ENCODE measurements at regions not wholly inside any gene's neighbourhood (a gene's known extent, or its start where the extent isn't known, plus 50 kb on each side); places are given as distances from the start of the nearest gene placed in this dataset.

DNA sequence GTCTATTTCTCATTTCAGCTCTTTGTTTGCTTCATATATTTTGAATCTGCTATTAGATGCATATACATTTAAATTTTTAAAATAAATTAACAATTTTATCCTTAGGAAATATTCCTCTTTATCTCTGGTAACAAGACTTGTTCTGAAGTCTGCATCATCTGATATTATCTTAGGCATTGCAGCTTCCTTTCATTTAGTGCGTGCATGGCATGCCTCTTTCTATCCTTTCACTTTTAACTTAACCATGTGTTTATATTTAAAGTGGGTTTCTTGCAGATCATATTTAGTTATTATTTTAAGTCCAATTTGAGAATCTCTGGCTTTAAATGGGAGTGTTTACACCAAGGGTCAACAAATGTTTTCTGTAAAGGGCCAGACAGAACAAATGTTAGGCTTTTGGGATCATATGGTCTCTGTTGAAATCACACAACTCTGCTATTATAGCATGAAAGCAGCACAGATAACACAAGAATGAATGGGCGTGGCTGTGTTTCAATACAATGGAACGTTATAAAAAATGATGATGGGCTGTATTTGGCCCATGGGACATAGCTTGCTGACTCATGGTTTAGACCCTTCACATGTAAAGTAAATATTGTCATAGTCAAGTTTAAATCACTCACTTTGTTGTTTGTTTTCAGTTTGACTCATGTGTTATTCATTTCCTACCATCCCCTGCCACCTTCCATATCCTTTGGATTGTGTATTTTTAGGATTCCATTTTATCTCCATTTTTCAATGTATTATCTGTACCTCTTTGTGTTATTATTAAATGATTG is 83.9 kb upstream of the SNX19 start:
- TF ChIP-seq CTCF (IDR thresholded peaks at IDR 0.05; ENCODE audit: low read depth, low read length) (no peak), EZH2phosphoT487 (IDR thresholded peaks at IDR 0.05; ENCODE audit: low read depth) (no peak)
- H2AFZ ChIP-seq (ENCODE audit: low read depth, low read length), result no peak overlapping the region
- no peaks in the 10 kb centered on the region; the same call in 1 of the 2 replicates for H3K27me3 ChIP-seq (ENCODE audit: low read depth, low read length)
- H3K9me3 ChIP-seq (ENCODE audit: insufficient read depth, low read length), result no peaks in the 10 kb centered on the region
- H3K36me3 ChIP-seq (replicated peaks; ENCODE audit: low read depth, low read length), result no peaks in the 10 kb centered on the region
- no peaks in the 10 kb centered on the region for H4K20me1 ChIP-seq (ENCODE audit: insufficient read depth, low read length)
- H3K4me3 ChIP-seq (ENCODE audit: low read length), result no peak overlapping the region
- no peak overlapping the region for H3K27ac ChIP-seq (ENCODE audit: low read length)
- no peaks in the 10 kb centered on the region for H3K4me1 ChIP-seq (ENCODE audit: low read length)
- H3K79me2 ChIP-seq (ENCODE audit: low read length), result no peaks in the 10 kb centered on the region
- no peak overlapping the region for H3K9ac ChIP-seq (ENCODE audit: low read length)
- no peak overlapping the region for H3K4me2 ChIP-seq (ENCODE audit: low read length)

- Histone ChIP-seq H4K20me1 (ENCODE audit: insufficient read depth, low read length) (no peaks in the 10 kb centered on the region), H2AFZ (ENCODE audit: low read depth, low read length) (no peak overlapping the region), H3K4me2 (ENCODE audit: low read length) (no peak overlapping the region), H3K79me2 (ENCODE audit: low read length) (no peaks in the 10 kb centered on the region), H3K9me3 (ENCODE audit: insufficient read depth, low read length) (no peaks in the 10 kb centered on the region), H3K36me3 (replicated peaks; ENCODE audit: low read depth, low read length) (no peaks in the 10 kb centered on the region), H3K27ac (ENCODE audit: low read length) (no peak overlapping the region), H3K27me3 (ENCODE audit: low read depth, low read length) (0 out of 2 replicates have a peak, but pooled peaks cover 3% of the 10 kb centered on the region), H3K9ac (ENCODE audit: low read length) (no peak overlapping the region), H3K4me3 (ENCODE audit: low read length) (no peak overlapping the region), H3K4me1 (ENCODE audit: low read length) (no peaks in the 10 kb centered on the region)
- TF ChIP-seq EZH2phosphoT487 (IDR thresholded peaks at IDR 0.05; ENCODE audit: low read depth), result no peak
- TF ChIP-seq CTCF (IDR thresholded peaks at IDR 0.05; ENCODE audit: low read depth, low read length), result no peak
These were observed 85.9 kb upstream of the SNX19 start for GRCh38 chr11:131002145-131002544.

- TF ChIP-seq EZH2phosphoT487 (IDR thresholded peaks at IDR 0.05; ENCODE audit: low read depth) (no peak), CTCF (IDR thresholded peaks at IDR 0.05; ENCODE audit: low read depth, low read length) (no peak)
- H3K9ac ChIP-seq (ENCODE audit: low read length), result no peak overlapping the region
These were observed 89.5 kb upstream of the SNX19 start for GRCh38 chr11:131005829-131006228.

DNA sequence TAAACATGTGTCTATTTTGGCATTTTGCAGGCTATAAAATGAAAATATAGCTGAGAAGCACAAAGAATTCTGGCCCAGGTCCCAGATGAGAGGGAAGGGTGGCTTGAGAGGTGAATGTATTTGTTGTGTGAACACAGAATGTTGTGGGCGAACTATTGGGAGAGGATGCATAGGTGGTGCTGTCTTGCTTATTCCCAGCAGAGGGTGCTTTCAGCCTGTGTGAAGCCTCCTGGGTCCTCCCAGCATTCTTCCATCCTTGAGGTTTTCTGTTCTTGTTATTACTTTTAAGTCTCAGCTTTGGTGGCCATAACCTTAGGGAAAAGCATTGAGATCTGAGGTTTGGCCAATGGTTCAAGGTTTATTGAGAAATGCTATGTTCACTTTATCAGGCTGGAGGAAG is 108.7 kb upstream of the SNX19 start:
- H3K27me3 ChIP-seq (ENCODE audit: low read depth, low read length), result peaks cover 32% of the 10 kb centered on the region
- no peak overlapping the region for H2AFZ ChIP-seq (ENCODE audit: low read depth, low read length)
- H3K4me2 ChIP-seq (ENCODE audit: low read length), result peak overlapping the region; percentile 39; the same call in 1 of the 2 replicates
- H3K4me1 ChIP-seq (ENCODE audit: low read length), result peaks cover 15% of the 10 kb centered on the region
- no peaks in the 10 kb centered on the region for H3K79me2 ChIP-seq (ENCODE audit: low read length)
- H3K27ac ChIP-seq (ENCODE audit: low read length), result no peak overlapping the region
- H3K36me3 ChIP-seq (replicated peaks; ENCODE audit: low read depth, low read length), result no peaks in the 10 kb centered on the region
- H3K9me3 ChIP-seq (ENCODE audit: insufficient read depth, low read length), result no peaks in the 10 kb centered on the region
- no peak overlapping the region for H3K9ac ChIP-seq (ENCODE audit: low read length)
- H3K4me3 ChIP-seq (ENCODE audit: low read length), result no peak overlapping the region
- TF ChIP-seq CTCF (IDR thresholded peaks at IDR 0.05; ENCODE audit: low read depth, low read length) (peak; percentile 55), EZH2phosphoT487 (IDR thresholded peaks at IDR 0.05; ENCODE audit: low read depth) (no peak)
- H4K20me1 ChIP-seq (ENCODE audit: insufficient read depth, low read length), result no peaks in the 10 kb centered on the region

More at GRCh38 chr11:131005829-131006228, 89.5 kb upstream of the SNX19 start:
- no peaks in the 10 kb centered on the region for H3K36me3 ChIP-seq (replicated peaks; ENCODE audit: low read depth, low read length)
- no peak overlapping the region for H3K4me2 ChIP-seq (ENCODE audit: low read length)
- no peak overlapping the region for H2AFZ ChIP-seq (ENCODE audit: low read depth, low read length)
- H4K20me1 ChIP-seq (ENCODE audit: insufficient read depth, low read length), result no peaks in the 10 kb centered on the region
- no peaks in the 10 kb centered on the region for H3K9me3 ChIP-seq (ENCODE audit: insufficient read depth, low read length)
- no peak overlapping the region for H3K4me3 ChIP-seq (ENCODE audit: low read length)
- no peak overlapping the region for H3K27ac ChIP-seq (ENCODE audit: low read length)
- H3K79me2 ChIP-seq (ENCODE audit: low read length), result no peaks in the 10 kb centered on the region
- H3K27me3 ChIP-seq (ENCODE audit: low read depth, low read length), result 0 out of 2 replicates have a peak, but pooled peaks cover 3% of the 10 kb centered on the region
- no peaks in the 10 kb centered on the region for H3K4me1 ChIP-seq (ENCODE audit: low read length)

Data from OCI-LY3 (cell line).